Gastroesophageal sphincter (tissue), 3 donors: ENCODE measurements at regions not wholly inside any gene's neighbourhood (a gene's known extent, or its start where the extent isn't known, plus 50 kb on each side); places are given as distances from the start of the nearest gene placed in this dataset.

Experiments used
- EP300 ChIP-seq: sonication (generic); formaldehyde crosslinking; IDR thresholded peaks from one replicate; pipeline ENCODE4 v1.6.1; 2017; ENCODE audit warnings: antibody characterized with exemption, mild to moderate bottlenecking
- POLR2A ChIP-seq, 2 donors: fragments of 450-650 bp; IDR thresholded peaks; one replicate each; pipeline ENCODE4 v1.6.1; 2017; ENCODE audit warnings: antibody characterized with exemption in 2 of 2, mild to moderate bottlenecking in 2 of 2, moderate library complexity in 1 of 2
- POLR2AphosphoS5 ChIP-seq: sonication (generic); formaldehyde crosslinking; IDR thresholded peaks from one replicate; pipeline ENCODE4 v1.6.1; 2017; ENCODE audit warnings: antibody characterized with exemption
- TF ChIP-seq, protein P1 (sequence below), 4 experiments: fragments of 200-600 bp in 2 of 4; fragments of 450-650 bp in 2 of 4; sonication (generic) in 1 of 4; IDR thresholded peaks; one replicate each; pipeline ENCODE4 v1.5.1; 2017 to 2019; ENCODE audit warnings: antibody characterized with exemption in 4 of 4, mild to moderate bottlenecking in 2 of 4, moderate library complexity in 2 of 4

DNA sequence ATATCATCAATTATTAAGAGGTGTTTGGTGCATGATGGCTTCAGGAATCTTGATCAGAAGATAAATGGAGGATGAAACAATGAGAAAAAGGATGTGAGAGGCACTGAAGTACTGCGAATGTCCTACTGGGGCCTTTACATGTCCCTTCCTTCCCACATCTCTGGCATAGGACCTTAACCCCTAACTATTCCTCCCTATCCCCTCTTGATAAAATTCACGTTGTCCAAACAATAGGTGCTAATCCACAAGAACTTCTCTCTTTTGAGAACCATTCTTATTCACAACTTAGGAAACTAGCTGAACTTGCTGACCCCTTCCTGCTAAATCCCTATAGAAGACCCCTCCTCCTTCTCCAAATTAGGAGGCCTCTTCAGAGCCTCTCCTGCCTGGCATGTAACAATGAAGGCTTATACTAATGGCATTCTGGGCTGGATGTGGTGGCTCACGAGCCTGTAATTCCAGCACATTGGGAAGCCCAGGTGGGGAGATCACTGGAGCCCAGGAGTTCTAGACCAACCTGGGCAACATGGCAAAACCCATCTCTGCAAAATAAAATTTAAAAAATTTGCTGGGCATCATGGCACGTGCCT lies 276.5 kb upstream of the SMARCA2 start:
- TF ChIP-seq, protein P1, sequence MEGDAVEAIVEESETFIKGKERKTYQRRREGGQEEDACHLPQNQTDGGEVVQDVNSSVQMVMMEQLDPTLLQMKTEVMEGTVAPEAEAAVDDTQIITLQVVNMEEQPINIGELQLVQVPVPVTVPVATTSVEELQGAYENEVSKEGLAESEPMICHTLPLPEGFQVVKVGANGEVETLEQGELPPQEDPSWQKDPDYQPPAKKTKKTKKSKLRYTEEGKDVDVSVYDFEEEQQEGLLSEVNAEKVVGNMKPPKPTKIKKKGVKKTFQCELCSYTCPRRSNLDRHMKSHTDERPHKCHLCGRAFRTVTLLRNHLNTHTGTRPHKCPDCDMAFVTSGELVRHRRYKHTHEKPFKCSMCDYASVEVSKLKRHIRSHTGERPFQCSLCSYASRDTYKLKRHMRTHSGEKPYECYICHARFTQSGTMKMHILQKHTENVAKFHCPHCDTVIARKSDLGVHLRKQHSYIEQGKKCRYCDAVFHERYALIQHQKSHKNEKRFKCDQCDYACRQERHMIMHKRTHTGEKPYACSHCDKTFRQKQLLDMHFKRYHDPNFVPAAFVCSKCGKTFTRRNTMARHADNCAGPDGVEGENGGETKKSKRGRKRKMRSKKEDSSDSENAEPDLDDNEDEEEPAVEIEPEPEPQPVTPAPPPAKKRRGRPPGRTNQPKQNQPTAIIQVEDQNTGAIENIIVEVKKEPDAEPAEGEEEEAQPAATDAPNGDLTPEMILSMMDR (IDR thresholded peaks at IDR 0.05), result no peak
- no peak for TF ChIP-seq POLR2A (IDR thresholded peaks at IDR 0.05)
- no peak for TF ChIP-seq EP300
- TF ChIP-seq POLR2AphosphoS5, result no peak
